GM18511 (cell line): ENCODE measurements at regions not wholly inside any gene's neighbourhood (a gene's known extent, or its start where the extent isn't known, plus 50 kb on each side); places are given as distances from the start of the nearest gene placed in this dataset.

Source experiments
- ATAC-seq: cut with Tn5 transposase; IDR thresholded peaks from one replicate; pipeline ENCODE4 v1.9.1; 2021; ENCODE audit warnings: mild to moderate bottlenecking, moderate library complexity; ENCODE audit not compliant: unreplicated experiment

DNA sequence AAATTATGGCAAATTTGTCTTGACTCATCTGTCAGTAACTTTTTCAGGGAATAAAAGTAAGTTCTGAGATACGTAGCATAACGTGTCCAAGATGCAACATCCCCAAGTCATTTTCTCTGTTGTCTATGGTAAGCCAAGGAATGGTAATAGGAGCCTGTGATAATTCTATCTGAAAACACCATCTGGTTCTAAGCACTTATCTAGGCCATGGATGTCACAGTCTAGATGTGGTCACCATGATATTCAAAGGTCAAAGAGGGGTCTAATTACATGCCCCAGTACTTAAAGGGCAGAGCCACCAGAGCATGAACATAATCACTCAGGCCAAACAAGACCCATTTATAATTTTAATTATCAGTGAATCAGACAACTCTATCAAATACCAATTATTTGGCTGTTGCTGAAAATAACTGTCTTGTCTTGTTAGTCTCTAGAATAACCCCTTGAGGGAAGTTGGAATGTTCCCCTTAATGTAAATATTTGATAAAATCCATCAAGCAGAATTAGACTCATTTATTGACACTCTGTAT, 225.1 kb upstream of the MPPED2 start:
- no peak for ATAC-seq

DNA sequence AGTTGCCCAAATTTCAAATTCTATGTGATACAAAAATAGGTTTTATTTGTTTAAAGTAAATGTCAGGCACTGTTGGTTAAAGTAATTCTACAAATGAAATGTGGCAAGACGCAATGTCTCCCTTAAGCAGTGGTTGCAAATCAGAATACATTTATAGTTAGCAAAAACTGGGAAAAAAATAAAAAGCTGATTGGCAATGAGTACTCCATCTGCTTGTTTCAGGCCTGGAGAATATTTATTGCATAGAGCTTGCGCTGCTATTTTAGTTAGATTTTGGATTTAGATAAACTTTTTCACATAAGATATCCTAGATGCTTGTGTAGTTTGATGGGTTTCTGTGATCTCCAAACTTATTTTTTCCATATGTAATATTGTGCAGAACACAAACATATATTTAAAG, 224.0 kb upstream of the MPPED2 start:
- no peak for ATAC-seq

DNA sequence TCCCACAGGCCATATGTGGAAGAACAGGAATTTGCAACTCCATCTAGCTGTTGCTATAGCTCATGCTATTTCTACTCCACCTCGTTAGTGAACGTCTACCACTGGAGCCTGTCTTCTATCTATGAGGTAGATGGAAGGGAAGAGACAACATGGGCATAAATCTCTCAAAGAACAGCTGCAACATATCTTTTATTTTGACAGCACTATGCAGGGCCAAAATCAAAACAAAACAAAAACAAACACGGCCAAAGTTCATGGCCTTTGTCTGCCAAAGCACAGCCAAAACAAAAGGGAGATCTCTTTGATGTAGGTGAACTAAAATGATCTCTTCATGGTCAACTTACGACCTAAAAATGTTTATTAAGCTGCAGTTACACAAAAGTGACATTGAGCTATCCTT, 215.2 kb upstream of the MPPED2 start:
- ATAC-seq = no peak

DNA sequence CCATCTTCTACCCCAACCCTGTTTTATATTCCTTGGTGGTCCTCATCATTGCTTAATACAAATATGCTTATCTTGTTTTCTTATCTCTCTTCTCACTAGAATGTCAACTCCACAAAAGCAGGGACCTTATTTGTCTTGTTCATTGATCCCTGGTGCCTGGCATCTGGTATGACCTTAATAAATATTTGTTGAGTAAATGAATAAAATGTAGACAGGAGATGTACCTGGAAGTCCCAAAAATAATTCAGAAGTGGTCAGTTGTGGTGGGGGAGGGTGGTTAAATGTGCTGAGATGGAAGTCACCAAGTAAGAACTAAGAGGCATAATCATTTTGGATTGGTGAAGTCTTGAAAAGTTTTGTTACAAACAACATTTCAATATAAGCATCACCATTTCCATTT, 214.8 kb upstream of the MPPED2 start:
- ATAC-seq = no peak

DNA sequence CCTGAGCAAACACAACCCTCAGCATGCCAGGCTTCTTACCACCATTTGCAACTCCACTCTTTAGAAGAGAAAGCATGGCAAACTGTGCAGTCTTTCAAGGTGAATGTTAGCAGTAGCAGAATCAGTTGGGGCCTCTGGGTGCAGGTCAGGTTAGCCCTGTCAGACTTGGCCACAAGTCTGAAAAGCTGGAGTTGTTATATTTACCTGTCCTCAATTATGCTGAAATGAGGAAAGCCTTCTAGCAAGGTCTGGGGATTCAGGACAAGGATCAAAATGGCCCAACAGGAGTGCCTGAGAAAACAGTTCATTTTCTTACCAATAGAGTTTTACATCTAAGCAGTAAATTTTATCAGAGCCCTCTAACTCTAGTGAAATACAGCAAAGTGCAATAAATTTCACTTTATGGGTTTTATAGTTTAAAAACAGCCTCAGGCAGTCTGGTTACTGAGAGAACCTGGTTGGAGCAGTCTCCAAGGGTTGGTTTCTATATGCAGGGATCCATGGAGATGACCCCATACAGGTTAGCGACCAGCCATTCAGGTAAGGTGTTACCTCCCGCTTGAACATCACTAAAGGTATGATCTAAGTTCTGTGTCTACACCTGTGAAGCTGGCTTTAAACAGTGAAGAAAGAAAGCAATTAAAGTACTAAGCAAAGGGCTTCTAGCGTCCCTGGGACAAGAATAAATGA, 212.5 kb upstream of the MPPED2 start:
- no peak for ATAC-seq

DNA sequence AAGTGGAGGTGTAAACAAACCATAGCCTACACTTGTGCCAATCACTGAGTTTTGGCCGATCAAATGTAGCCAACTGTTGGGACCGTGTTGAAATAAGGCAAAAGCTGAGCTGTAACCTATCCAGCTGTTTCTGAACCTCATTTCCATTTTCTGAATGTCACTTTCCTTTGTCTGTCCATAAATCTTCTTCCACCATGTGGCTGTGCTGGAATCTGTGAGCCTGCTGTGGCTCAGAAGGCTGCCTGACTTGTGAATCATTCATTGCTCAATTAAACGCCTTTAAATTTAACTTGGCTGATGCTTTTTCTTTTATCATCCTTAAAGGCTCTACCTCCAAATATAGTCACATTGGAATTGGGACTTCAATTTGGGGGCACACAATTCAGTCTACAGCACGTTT, 203.1 kb upstream of the MPPED2 start:
- no peak for ATAC-seq

DNA sequence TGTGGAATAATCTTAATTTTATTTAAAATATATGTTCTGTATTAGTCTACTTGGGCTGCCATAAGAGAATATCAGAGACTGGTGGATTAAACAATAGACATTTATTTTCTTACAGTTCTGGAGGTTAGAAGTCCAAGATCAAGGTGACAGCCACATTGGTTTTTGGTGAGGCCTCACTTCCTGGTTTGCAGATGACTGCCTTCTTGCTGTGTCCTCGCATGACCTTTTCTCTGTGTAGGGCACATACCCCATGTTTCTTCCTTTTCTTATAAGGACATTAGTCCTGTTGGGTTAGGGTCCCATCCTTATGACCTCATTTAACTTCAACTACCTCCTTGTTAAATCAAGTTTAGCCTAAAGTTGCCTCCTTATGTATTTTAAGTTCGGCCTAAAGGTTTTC, 202.7 kb upstream of the MPPED2 start:
- ATAC-seq = no peak

DNA sequence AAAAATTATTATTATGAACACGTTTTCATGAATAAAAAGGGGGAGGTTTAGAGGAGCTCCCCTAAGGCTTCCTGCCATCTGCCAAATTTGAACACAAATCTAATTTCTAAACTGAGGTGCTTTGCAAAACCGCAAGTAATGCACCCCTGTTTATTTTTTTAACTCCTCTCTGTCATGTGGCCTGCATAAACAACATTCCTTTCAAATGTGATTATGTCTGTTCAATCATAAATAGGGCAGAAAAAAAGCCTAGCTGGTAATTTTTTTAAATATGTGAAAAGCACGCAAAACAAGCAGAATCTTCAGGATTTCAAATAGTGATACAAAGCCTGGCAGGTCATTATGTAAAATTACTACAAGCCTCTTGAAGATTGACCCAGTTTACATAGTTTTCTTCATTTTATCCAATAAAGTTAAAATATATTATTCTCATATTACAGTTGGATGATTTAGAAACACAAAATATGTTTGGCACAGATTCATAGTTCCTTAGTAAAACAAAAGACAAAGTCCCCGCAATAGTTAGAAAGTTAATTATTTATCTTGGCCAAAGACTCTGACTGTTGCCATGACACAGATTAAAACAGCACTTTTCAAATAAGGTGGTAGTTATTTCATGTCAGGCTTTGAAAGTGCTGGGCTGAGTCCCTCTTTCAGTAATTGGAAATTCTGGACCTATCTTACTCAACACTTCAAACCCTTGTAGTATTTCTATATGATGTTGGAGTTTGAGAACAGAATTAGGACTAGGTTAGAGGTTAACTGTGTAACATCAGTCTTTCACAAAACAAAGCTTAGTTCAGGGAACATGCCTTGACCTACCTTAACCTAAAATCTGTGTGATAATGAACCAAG, 200.3 kb upstream of the MPPED2 start:
- ATAC-seq = no peak

DNA sequence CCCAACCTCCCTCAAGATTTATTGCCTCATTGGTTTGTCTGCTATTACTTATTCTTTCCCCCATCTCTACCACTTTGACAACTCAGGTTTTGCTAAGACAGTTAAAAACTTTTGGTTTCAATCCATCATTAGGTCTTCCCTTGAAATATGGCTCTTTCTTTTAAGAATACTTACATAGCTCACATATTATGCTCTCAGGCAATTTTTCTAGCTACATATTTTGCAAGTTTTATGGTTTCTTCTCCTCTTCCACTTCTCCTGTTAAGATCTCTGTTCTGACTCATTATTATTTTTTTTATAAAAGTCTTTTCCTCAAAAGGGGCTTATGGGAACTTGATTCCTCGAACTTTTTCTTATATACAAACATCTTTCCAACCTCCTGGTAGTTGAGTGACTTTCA, 192.4 kb upstream of the MPPED2 start:
- no peak for ATAC-seq

DNA sequence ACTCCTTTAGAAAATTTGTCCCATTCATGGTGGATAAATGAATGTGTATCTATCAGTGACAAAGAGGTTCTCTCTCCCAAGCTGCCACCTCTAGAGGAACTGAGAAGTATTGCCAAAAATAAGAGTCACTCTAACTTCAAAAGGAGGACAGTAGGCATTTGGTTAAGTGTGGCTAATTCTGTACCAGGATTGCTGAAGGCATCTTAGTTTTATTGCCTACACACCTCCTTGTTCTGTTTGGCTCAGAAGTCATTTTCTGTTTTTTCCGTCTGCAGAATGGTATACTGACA, 189.0 kb upstream of the MPPED2 start:
- ATAC-seq = no peak

DNA sequence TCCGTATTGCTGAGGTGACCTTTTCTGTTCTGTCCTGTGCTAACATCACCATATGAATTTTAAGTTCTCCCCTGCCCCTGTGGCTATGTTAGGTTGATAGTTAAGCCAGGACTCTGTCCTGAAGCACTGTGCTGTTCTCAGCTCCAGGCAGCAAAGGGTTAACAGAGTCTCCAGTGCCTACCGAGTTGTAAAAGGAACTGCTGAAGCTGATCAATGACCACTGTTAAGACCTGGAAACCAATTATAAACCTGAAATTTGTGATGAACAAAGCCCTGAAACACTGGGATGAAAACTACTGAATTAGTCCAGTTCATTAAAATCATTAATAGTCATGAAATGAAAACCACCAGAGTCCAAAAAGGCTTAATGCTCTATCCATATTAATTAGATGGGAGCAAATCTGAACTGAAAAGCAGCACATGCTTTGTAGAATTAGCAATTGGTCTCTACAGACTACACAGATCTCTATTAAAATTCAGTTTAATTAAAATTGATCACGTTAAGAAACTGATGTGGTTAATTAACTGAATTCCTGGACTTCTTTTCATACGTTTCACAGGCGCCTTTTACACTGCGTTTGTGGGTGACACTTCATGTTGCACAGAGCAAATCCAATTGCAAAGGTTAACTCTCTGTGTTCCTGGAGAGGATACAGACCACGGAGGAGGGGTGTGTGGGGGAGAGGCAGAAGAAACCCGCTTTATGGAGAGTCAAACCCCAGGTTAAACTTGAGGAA, 188.5 kb upstream of the MPPED2 start:
- ATAC-seq = no peak

DNA sequence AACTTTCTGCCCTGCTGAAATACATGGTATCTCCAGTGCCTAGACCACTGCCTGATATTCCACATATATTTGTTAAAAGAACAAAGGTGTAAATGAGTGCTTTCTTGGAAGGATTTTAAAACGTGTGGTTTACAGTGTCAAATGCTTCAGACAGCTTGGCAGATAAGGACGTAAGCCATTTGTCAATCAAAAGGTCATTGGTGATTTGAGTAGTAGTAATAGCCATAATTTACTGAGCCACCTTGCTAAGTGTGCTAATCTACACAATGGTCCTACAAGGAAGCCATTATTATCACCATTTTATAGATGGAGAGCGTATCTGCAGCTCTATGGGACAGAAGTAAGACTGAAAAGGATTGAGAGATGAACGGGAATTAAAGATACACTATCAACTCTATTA, 186.8 kb upstream of the MPPED2 start:
- no peak for ATAC-seq

DNA sequence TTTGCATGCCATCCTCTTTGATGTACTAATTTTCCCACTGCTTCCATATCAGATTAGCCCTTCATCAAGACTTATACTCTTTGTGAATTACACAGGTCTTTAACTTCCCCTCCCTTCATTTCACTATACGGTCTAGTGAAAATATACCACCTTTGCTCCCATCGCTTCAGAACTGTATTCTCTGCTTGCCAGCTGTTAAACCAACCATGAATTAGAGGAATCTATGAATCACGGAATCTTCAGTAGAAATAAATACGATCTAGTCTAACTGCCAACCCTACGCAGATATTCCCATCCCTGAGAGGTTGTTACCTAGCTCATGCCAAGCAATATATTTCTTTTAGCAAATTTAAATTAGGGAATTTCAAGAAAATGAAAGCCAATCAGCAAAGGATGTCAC, 177.8 kb upstream of the MPPED2 start:
- ATAC-seq = no peak

DNA sequence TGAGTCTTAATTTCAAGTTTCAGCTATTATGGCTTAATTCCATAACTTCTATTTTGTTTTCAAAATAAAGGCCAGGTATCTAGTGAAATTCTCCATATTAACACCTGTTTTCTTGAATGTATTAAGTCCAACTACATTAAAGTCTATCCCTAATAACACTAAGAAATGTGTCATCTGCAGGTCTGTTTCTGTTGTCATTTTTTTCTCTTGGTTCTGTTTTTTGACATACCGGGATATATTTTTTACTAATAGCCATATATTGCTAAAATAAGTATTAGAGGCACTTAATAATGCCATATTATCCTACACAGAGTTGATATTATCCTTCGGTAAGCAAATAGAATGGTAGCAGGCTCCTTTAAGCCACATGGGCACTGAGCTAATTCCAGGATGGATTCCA, 176.0 kb upstream of the MPPED2 start:
- no peak for ATAC-seq

DNA sequence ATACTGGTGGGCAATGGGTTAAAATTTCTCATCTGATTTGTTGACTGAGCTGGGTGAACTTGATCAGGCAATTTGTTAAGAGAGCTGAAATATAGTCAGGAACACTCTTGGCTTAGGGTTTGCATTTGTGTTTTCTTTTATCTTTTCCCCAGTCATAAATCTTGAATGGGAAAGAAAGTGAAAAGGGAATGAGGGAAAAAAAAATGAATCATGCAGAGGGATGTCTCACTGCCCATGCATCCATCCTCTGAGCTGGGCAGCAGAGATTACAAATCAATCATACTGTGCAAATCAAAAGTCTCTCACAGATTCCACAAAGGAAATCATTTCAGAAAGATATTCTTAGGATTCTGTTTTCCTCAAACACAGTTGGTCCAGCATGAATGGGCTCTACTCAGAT, 174.2 kb upstream of the MPPED2 start:
- ATAC-seq = no peak

DNA sequence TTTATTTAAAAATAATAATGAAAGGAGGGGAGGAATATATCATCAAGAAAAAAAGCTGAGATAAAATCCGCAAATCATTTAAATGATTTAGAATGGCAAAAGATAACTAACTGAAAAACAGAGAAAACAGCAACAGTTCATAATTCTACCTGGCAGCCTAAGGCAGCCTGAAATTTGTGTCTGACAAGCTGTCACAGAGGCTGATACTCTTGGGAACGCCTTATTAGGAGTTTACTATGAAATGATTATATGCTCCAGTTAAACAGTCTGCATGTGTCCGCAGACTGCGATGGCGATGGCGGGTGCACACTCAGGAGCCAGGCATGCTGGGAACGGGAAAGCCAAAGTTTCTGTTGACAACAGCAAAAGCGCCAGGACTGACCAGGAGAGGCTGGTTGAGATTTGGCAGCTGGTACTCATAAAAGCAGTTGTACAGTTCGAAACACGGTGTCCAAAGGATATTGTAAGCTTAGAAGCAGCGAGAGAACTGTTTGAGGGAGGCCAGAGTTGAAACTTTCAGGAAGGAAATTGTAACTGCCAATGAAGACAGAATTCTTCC, 172.9 kb upstream of the MPPED2 start:
- no peak for ATAC-seq

DNA sequence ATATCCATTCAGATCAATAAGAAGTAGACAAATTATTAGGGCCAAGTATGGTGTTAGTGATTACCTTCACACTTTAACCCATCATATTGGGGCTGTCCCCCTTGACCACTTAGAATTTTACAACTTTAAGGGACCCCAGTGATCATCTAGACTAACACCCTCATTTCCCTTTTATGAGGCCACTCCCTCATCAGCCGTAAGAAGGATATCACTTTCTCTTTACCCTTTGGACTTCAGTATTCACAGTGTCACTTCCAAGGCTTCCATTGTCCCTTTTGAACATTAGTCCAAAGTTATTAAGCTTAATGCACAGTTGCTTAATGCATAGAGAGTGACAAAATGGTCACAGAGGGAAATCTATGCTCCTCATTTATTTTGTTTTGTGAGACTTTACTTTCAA, 172.4 kb upstream of the MPPED2 start:
- no peak for ATAC-seq

DNA sequence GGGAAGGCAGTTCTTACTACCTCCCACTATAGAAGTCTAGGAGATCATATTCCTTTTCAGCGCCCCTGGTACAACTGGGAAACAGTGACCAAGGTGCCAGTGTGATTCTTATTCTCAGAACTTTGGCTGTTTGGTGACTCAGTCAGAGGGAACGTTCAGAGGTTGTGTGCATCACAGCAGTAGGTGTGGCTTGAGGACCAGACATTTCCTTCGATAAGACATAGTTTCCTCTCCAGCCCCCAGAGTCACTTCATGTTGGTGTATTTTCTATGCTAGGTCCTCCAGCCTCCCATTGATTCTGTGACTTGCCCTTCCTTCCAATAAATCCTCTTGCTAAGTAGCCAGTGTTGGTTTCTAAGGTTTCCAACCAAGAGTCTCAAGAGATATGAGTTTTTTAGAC, 171.9 kb upstream of the MPPED2 start:
- ATAC-seq = no peak

DNA sequence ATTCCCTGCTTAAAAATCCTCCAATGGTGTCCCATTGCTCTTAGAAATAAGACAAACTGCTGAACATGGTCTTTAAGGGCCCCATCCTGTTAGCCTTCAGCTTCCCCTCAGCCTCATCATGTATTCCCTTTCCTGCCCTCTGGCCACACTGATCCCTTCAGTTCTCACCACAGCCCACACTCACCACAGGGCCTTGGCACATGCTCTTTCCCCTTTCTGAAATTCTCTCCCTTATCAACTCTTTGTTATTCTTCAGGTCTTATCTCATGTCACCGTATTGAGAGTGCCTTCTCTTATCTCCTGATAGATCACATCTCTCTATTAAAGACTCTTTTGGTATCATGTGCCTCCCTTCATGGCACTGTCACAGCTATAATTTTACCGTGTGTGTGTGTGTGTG, 167.8 kb upstream of the MPPED2 start:
- ATAC-seq = no peak

DNA sequence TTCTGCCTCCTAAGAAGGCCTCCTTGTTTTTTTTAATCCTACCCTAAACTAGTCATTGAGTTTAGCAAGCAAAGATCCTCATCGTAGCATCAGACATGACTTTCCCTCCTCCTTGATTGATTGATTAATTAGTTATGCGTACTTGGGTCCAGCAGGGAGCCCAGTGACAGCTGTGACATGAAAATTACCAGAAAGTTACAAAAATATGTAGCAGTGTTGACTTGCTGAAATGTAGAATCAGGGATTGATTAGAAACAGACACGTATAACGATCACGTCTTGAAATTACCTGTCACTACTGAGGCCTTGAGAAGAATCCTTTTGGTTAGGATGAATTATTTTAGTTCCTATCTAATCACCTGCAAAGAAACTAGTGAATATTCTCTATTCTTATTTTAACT, 167.4 kb upstream of the MPPED2 start:
- ATAC-seq = no peak

DNA sequence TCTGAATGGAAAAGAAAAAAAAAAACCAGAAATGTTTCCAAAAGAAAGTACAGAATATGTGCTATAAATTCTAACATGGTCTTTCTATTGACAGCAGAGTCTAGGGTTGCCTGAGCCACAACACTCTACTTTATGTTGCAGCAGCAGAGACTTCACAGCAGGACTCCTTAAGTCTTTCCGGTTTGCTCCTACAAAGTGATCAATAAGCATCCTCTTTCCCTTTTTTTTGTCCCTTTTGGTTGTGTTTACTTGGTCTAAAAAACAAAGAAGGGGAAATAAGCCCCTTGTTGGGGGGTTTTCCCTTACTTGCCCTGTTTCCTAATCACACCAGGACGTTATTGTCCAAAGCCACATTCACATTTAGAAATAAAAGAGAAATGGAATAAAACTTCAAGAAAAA, 163.1 kb upstream of the MPPED2 start:
- ATAC-seq = no peak
